Endothelial cell of umbilical vein (primary cell): ENCODE measurements at regions not wholly inside any gene's neighbourhood (a gene's known extent, or its start where the extent isn't known, plus 50 kb on each side); places are given as distances from the start of the nearest gene placed in this dataset.

Experiments
- EZH2 ChIP-seq: IDR thresholded peaks from 2 replicates; pipeline ENCODE4 v1.6.1; 2012; ENCODE audit warnings: borderline replicate concordance, low read depth, mild to moderate bottlenecking, moderate library complexity, low read length, inconsistent platforms; ENCODE audit not compliant: severe bottlenecking
- MYC ChIP-seq: IDR thresholded peaks from one replicate; pipeline ENCODE4 v1.6.1; 2011; ENCODE audit warnings: mild to moderate bottlenecking, low read depth, low read length
- POLR2A ChIP-seq: IDR thresholded peaks from 2 replicates; pipeline ENCODE4 v1.6.1; 2012; ENCODE audit warnings: low read depth, mild to moderate bottlenecking, control low read depth, low read length
- POLR2AphosphoS5 ChIP-seq: IDR thresholded peaks from 2 replicates; pipeline ENCODE4 v1.6.1; 2012; ENCODE audit warnings: low read depth, mild to moderate bottlenecking, control low read depth, low read length, moderate library complexity; ENCODE audit not compliant: insufficient read depth
- TF ChIP-seq, protein P1 (sequence below), 2 donors: IDR thresholded peaks; 1 replicate in 1 of 2; 2 replicates in 1 of 2; pipeline ENCODE4 v1.5.1; 2011; ENCODE audit warnings: low read length in 2 of 2, mild to moderate bottlenecking in 2 of 2, moderate library complexity in 2 of 2, control low read depth in 1 of 2, inconsistent platforms in 1 of 2, low read depth in 1 of 2; ENCODE audit not compliant: insufficient read depth in 1 of 2; ENCODE audit errors: extremely low read depth in 1 of 2

DNA sequence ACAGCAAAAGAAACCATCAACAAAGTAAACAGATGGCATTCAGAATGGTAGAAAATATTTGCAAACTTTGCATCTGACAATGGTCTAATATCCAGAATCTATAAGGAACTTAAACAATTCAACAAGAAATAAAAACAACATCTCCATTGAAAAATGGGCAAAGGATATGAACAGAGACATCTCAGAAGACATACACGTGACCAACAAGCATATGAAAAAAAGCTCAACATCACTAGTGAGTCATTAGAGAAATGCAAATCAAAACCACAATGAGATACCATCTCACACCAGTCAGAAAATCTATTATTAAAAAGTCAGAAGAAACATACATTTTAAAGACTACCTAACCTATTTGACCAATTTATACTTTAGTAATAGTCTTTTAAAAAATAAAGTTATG, 571.3 kb upstream of the NRG3 start:
- TF ChIP-seq, protein P1, sequence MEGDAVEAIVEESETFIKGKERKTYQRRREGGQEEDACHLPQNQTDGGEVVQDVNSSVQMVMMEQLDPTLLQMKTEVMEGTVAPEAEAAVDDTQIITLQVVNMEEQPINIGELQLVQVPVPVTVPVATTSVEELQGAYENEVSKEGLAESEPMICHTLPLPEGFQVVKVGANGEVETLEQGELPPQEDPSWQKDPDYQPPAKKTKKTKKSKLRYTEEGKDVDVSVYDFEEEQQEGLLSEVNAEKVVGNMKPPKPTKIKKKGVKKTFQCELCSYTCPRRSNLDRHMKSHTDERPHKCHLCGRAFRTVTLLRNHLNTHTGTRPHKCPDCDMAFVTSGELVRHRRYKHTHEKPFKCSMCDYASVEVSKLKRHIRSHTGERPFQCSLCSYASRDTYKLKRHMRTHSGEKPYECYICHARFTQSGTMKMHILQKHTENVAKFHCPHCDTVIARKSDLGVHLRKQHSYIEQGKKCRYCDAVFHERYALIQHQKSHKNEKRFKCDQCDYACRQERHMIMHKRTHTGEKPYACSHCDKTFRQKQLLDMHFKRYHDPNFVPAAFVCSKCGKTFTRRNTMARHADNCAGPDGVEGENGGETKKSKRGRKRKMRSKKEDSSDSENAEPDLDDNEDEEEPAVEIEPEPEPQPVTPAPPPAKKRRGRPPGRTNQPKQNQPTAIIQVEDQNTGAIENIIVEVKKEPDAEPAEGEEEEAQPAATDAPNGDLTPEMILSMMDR (IDR thresholded peaks at IDR 0.05; ENCODE audit: extremely low read depth in 1 of 2, insufficient read depth in 1 of 2, low read depth in 1 of 2, low read length in 2 of 2) = no peak
- TF ChIP-seq POLR2AphosphoS5 (no peak), EZH2 (no peak), POLR2A (no peak), MYC (no peak)
